HG02938 (cell line): ENCODE measurements at regions not wholly inside any gene's neighbourhood (a gene's known extent, or its start where the extent isn't known, plus 50 kb on each side); places are given as distances from the start of the nearest gene placed in this dataset.
"Not testable (repeated sequence)": the region's sequence is repeated elsewhere in the genome, so short reads cannot be mapped to it uniquely, and the experiment has no call there.

ENCODE experiments used
- ATAC-seq: cut with Tn5 transposase; IDR thresholded peaks from one replicate; pipeline ENCODE4 v1.9.1; 2021; ENCODE audit warnings: mild to moderate bottlenecking, moderate library complexity; ENCODE audit not compliant: unreplicated experiment

- no peak for ATAC-seq
These were observed 421.4 kb upstream of the UBE2E3 start for GRCh38 chr2:180559038-180559437.

GRCh38 chr2:180555391-180555965 lies 424.9 kb upstream of the UBE2E3 start:
- ATAC-seq, result no peak

- ATAC-seq, result no peak
These were observed 426.1 kb upstream of the UBE2E3 start for GRCh38 chr2:180554330-180554729.

GRCh38 chr2:180553094-180553715 lies 427.2 kb upstream of the UBE2E3 start:
- ATAC-seq, result no peak

GRCh38 chr2:180542511-180542910 lies 437.9 kb upstream of the UBE2E3 start:
- ATAC-seq, result no peak

- ATAC-seq, result no peak
These were observed 439.6 kb upstream of the UBE2E3 start for GRCh38 chr2:180540761-180541160.

- no peak for ATAC-seq
These were observed 440.9 kb upstream of the UBE2E3 start for GRCh38 chr2:180539541-180539940.

- no peak for ATAC-seq
These were observed 445.1 kb upstream of the UBE2E3 start for GRCh38 chr2:180535289-180535688.

- ATAC-seq, result not testable (repeated sequence)
These were observed 448.6 kb upstream of the UBE2E3 start for GRCh38 chr2:180531787-180532186.

GRCh38 chr2:180524499-180524898 lies 455.9 kb upstream of the UBE2E3 start:
- no peak for ATAC-seq

- no peak for ATAC-seq
These were observed 456.6 kb upstream of the UBE2E3 start for GRCh38 chr2:180523621-180524340.

GRCh38 chr2:180520921-180521581 lies 459.4 kb upstream of the UBE2E3 start:
- ATAC-seq, result no peak

GRCh38 chr2:180520206-180520605 lies 460.2 kb upstream of the UBE2E3 start:
- no peak for ATAC-seq

GRCh38 chr2:180519276-180519675 lies 461.1 kb upstream of the UBE2E3 start:
- no peak for ATAC-seq

GRCh38 chr2:180516232-180516631 lies 464.2 kb upstream of the UBE2E3 start:
- ATAC-seq, result peak; percentile 73

- ATAC-seq, result no peak
These were observed 467.0 kb upstream of the UBE2E3 start for GRCh38 chr2:180513389-180513788.

- no peak for ATAC-seq
These were observed 471.9 kb upstream of the UBE2E3 start for GRCh38 chr2:180508458-180508857.

GRCh38 chr2:180507028-180507427 lies 473.4 kb upstream of the UBE2E3 start:
- ATAC-seq, result no peak

- ATAC-seq, result no peak
These were observed 475.2 kb upstream of the UBE2E3 start for GRCh38 chr2:180505203-180505602.

GRCh38 chr2:180497621-180498152 lies 482.7 kb upstream of the UBE2E3 start:
- ATAC-seq, result no peak

GRCh38 chr2:180495606-180496005 lies 484.8 kb upstream of the UBE2E3 start:
- no peak for ATAC-seq
